ENCODE measurements at regions not wholly inside any gene's neighbourhood (a gene's known extent, or its start where the extent isn't known, plus 50 kb on each side); places are given as distances from the start of the nearest gene placed in this dataset.

DNA sequence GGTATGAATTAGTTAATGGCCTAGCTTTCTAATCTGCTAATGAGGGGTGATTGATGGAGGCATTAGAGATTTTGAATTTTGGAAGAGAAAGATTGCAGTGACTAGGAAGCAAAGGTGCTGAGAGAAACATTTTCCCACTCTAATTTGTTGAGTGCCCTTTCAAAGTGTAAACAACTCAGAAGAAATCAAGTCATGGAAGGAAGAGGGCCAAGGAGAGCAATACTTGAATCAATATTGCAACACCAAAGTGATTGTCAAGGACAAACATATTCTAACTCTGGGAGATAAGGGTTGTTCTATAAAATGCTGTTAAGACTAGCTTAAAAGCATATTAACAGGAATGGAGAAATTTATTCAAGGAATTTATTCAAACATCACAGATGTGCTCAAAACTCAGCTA lies 182.7 kb upstream of the FERMT1 start:
- TF ChIP-seq, protein P1, sequence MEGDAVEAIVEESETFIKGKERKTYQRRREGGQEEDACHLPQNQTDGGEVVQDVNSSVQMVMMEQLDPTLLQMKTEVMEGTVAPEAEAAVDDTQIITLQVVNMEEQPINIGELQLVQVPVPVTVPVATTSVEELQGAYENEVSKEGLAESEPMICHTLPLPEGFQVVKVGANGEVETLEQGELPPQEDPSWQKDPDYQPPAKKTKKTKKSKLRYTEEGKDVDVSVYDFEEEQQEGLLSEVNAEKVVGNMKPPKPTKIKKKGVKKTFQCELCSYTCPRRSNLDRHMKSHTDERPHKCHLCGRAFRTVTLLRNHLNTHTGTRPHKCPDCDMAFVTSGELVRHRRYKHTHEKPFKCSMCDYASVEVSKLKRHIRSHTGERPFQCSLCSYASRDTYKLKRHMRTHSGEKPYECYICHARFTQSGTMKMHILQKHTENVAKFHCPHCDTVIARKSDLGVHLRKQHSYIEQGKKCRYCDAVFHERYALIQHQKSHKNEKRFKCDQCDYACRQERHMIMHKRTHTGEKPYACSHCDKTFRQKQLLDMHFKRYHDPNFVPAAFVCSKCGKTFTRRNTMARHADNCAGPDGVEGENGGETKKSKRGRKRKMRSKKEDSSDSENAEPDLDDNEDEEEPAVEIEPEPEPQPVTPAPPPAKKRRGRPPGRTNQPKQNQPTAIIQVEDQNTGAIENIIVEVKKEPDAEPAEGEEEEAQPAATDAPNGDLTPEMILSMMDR (IDR thresholded peaks at IDR 0.05), result no peak
- TF ChIP-seq POLR2A (IDR thresholded peaks at IDR 0.05), result no peak
